Mammary epithelial cell (primary cell): ENCODE measurements at regions not wholly inside any gene's neighbourhood (a gene's known extent, or its start where the extent isn't known, plus 50 kb on each side); places are given as distances from the start of the nearest gene placed in this dataset.

Experiments used
- EZH2 ChIP-seq: IDR thresholded peaks from 2 replicates; pipeline ENCODE4 v1.6.1; 2012; ENCODE audit warnings: low read length, inconsistent platforms, borderline replicate concordance
- TF ChIP-seq, protein P1 (sequence below), 2 donors: IDR thresholded peaks in 1 of 2; conservative IDR thresholded peaks in 1 of 2; 2 replicates each; pipeline ENCODE4 v1.5.1; 2011 to 2012; ENCODE audit warnings: inconsistent platforms in 2 of 2, low read length in 2 of 2, mild to moderate bottlenecking in 2 of 2, control low read depth in 1 of 2, low read depth in 1 of 2; ENCODE audit not compliant: insufficient read depth in 1 of 2; ENCODE audit errors: extremely low read depth in 1 of 2

- TF ChIP-seq, protein P1, sequence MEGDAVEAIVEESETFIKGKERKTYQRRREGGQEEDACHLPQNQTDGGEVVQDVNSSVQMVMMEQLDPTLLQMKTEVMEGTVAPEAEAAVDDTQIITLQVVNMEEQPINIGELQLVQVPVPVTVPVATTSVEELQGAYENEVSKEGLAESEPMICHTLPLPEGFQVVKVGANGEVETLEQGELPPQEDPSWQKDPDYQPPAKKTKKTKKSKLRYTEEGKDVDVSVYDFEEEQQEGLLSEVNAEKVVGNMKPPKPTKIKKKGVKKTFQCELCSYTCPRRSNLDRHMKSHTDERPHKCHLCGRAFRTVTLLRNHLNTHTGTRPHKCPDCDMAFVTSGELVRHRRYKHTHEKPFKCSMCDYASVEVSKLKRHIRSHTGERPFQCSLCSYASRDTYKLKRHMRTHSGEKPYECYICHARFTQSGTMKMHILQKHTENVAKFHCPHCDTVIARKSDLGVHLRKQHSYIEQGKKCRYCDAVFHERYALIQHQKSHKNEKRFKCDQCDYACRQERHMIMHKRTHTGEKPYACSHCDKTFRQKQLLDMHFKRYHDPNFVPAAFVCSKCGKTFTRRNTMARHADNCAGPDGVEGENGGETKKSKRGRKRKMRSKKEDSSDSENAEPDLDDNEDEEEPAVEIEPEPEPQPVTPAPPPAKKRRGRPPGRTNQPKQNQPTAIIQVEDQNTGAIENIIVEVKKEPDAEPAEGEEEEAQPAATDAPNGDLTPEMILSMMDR (conservative IDR thresholded peaks at IDR 0.05 in 1 of 2, IDR thresholded peaks at IDR 0.05 in 1 of 2; ENCODE audit: extremely low read depth in 1 of 2, insufficient read depth in 1 of 2, low read depth in 1 of 2, low read length in 2 of 2) = no peak
- no peak for TF ChIP-seq EZH2
Observed at GRCh38 chr2:194352505-194352904, 1304.5 kb upstream of the SLC39A10 start.
